Effector CD8-positive, alpha-beta T cell (primary cell): ENCODE measurements at regions not wholly inside any gene's neighbourhood (a gene's known extent, or its start where the extent isn't known, plus 50 kb on each side); places are given as distances from the start of the nearest gene placed in this dataset.

Source experiments
- DNase-seq: peaks from one replicate; lab custom pipeline; 2025; lab: John Stamatoyannopoulos, UW

DNA sequence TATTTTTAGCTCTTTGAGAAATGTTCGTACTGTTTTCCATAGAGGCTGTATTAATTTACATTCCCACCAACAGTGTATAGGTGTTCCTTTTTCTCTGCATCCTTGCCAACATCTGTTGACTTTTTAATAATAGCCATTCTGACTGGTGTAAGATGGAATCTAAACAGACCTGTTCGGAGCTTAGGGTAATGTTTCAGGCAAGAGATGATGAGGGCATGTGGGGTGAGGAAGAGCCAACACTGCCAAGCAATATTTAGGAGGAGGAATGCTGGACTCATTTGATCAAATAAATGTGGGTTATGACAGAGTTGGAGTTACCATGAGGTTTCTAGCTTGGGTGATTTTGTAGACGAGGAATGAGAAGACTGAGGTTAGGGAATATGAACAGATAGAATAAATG, 382.9 kb downstream of the KLF12 start:
- no peak for DNase-seq

DNA sequence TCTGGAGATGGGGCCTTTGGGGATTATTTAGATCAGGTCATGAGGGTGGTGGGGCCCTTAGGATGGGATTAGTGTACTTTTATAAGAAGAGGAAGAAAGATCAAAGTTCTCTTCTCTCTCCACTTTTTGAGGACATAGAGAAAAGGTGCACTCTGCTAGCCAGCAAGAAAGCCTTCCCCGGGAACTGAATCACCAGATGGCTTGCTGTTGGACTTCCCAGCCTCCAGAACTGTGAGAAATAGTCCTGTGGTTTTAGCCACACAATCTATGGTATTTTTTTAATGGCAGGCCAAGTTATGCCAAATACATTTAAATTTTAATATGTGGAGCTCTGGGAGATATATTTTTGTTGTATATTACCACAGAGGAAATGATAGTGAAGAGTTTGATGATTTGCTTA, 385.8 kb downstream of the KLF12 start:
- no peak for DNase-seq

DNA sequence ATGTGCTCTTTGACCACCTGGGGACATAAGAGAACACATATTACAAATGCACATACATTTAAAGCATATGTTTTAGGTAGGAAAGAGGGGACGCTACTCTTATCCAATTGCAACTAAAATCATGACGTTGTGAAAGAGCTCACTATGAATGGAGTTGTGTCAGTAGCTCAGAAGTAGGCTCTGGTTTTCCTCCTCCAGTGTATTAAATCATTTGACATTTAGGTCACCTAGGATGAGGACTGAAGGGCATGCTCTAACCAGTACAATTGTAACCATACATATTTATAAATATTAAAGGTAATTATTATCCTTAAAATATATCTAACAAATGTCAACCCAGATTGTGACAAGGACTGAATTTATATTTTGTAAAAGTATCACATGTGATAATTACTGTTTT, 389.0 kb downstream of the KLF12 start:
- no peak for DNase-seq

DNA sequence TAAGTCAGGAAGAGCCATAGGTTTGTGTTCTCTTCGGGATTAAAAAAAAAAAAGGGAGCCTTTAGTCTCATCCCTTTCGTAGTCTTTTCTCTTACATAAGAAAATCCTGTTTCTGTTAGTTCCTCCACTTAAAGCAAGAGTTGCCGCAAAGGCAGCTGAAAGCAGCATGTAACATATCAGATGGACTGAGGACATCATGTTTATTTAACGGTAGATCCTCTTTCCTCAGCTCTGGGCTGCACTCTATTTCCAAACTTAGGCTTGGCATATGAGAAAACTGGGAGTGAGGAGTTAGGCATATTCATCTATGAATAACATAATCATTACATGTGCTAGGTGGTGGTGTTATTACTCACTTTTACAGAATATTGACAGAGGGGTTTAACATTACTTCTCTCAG, 391.2 kb downstream of the KLF12 start:
- no peak for DNase-seq

DNA sequence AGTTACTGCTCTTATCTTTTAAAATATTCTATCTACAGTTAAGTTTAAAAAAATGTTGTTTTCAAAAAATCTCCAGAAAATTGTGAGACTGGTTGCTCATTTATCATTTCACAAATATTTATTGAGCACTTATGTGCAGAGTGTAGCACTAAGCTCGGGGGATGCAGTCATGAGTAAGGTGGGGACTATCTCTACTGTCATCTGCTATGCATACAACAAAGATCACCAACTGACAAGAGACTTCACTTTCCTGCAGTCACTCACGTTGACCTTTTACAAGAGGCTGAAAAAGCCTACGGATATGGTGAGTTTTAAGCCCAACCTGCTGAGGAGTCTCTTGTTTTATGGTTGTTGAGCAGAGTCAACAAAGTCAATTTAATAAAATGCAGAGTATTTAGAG, 392.5 kb downstream of the KLF12 start:
- no peak for DNase-seq

DNA sequence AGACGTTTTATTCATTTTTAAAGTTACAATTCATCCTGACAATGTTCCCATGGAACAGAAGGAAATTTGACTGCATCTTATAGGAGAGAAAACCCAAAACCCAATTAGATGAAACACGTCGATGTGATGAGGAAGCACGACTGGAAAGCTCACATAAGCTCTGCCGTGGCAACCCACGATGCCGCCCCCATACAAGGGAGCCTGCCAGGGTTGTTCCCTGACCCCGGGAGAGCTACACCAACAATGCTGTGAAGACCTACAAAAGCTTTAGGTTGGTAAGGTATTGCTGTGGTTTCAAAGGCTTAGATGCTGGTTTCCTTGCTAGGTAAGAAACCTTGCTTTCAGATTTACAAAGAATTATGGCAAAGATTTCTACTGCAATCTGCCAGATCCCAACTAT, 393.1 kb downstream of the KLF12 start:
- DNase-seq: no peak

DNA sequence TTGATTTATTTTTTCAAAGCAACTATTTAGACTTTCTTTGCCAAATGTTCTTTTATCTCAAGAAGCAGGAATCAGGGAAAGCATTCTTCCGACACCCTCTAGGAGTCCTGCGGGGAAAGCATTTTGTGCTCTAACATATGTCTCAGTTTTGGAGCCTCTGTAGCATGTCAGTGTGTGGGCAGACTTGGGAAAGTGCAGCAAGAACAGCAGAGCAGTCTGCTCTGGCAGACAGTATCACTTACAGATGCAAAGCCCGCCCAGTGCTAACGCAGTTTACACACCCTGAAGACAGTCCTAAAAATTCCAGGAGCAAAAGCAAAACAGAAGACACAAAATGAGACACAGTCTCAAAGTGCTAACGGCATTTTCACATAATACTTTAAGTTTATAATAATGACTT, 393.5 kb downstream of the KLF12 start:
- DNase-seq: no peak

DNA sequence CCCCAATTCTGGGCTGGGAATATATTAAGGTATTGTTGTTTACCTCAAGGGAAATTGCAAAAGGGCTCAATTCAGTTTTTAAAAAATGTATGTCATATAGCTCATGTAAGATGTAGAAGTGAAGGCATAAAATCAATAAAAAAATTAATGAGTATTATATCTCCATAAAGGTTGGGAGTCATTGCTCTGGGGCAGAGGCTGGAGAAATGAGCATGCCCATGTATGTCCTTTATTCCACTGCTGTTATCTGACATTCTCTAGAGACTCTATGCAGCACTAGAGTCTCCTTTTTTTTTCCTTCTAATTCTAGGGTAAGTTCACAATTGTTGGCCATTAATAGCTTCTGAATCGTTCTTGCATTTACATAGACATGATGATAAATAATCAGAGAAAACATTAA, 394.8 kb downstream of the KLF12 start:
- DNase-seq: no peak

DNA sequence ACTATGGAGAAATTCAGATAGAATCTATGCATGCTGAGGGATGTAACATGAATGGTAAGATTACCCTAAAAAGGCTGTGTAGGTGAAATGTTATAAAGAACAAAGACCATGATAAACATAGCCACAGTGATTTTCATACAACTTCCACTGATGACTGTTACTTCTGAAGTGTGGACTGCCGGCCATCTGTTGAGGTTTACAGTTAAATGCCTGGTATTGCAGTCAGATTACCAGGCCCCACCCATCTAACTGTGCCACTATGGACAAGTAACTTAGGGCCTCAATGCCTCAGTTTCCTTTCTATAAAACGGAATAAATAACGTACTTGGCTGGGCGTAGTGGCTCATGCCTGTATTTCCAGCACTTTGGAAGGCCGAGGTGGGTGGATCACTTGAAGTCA, 395.6 kb downstream of the KLF12 start:
- DNase-seq: no peak

DNA sequence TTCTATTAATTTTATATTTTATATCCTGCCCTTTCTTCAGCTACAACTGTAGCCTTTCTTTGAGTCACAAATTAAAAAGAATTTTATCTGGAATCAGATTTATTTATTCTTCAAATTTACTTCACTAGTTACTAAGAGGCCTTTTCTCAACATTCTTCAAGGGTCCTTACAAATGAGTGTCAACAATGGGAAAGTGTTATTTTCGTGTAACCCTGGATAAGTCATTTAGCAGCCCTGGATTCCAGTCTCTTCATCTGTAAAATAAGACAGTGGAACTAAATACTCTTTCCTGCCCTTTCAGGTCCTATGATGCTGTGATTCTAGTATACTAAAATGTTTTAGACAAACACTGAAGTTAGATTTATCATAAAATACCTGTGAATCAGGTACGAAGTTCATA, 397.0 kb downstream of the KLF12 start:
- no peak for DNase-seq

DNA sequence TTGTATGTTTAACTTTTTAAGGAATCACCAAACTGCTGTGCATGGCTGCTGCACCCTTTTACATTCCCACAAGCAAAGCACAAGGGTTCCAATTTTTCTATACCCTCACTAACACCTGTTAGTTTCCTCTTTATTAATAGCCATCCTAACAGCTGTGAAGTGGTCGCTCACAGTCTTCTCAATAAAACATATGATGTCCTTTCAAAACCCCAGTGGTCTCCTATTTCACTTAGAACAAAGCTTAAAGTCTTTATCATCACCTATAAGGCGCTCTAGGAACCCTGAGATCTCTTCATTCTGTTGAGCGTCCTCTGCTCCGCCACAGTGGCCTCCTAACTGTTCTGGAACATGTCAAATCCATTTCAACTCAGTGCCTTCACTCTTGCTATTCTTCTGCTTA, 400.5 kb downstream of the KLF12 start:
- no peak for DNase-seq

DNA sequence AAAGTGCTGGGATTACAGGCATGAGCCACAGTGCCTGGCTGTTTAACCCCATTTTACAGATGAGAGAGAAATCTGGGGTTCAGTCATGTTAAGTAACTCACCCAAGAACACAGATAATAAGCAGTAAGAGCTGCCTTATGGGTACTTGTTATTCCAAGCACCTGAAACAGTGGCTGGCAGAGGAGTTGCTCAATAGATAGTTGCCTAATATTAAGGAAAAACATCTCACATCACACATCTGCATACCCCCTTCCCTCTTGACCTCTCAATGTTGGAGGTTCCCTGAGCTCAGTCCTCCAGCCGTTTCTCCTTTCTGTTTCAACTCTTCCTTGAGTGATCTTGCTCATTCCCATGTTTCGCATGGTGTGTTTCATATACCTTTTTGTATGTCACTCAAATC, 401.9 kb downstream of the KLF12 start:
- DNase-seq: no peak

DNA sequence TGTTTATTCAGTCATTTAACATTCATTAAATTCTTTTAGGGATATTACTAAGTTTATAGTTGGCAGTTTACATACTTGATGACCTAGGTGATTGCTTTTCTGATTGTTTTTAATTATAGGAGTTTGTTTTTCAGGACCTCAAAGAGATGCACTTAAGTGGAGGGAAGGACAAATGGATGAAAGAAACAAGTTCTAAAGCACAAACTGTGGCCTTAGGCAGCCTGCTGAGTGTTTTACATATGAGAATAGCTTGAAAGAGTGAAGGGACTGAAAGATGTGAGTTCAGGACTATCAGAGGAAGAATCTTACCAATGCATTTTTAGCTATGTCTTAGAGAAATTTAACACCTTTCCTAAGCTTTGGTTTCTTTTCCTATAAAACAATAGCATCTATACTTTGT, 402.6 kb downstream of the KLF12 start:
- no peak for DNase-seq

DNA sequence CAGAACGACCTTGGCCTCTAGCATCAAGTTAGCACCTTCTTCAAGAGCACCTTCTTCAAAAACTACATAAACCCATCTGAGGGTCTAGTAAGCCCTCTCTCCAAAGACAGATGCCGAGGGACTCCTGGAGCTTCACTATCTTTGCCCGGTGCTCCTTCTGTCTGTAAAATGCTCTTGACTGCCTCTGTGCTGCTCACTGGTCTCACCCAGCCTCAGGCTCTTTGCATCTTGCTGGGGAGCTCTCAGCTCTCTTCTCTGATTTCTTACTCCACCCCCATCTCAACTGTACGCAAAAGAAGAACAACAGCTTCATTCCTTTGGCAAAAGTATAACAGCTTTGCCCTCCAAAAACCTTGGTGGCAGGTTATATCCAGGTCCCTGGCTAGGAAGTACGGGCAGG, 404.2 kb downstream of the KLF12 start:
- DNase-seq: no peak

DNA sequence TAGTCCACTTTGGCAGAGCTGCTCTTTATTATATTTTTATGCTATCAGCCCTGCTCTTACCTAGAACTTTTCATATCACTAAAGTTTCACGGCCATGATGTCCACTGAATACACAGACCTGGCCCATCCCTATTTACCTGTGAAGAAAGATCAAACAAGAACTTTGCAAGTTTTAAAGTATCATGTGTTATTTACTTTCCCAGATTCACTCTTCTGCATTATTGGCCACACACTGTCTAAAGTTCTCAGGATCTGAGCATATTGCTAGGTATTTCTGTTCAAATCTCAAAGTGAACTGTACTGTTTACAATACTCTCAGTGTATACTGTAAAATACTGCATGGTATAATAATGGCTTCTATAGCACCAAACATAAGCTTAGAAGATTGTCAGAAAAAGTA, 405.2 kb downstream of the KLF12 start:
- DNase-seq: no peak

DNA sequence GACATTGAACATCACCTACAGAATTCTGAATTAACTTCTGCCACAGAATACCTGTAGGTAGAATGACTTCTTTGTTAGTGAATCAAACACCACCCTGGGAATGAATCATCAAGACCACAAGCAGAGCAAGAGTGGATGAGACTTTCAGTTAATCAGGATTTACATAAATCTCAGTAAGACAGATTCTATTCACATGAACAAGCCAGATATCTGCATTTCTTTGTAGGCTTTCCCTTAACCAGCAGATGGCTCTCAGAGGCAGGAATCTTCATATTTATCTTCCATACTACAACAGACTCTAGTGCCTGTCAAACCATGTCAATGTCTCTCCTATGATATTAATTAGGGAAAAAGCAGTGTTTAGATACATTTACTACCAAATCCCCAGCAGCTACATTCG, 412.1 kb downstream of the KLF12 start:
- no peak for DNase-seq

DNA sequence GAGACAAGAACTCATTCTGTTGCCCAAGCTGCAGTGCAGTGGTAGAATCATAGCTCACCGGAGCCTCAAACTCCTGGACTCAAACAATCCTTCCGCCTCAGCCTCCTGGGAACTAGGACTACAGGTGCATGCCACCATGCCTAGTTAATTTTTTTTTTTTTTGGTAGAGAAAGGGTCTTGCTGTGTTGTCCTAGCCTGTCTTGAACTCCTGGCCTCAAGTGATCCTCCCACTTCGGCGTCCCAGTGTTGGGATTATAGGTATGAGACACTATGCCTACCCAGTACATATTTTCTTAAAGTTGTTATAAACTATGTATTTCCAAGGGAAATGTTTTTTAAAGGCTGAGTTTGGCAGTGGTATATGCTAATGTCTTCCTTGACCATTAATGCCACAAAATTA, 412.6 kb downstream of the KLF12 start:
- DNase-seq: no peak

DNA sequence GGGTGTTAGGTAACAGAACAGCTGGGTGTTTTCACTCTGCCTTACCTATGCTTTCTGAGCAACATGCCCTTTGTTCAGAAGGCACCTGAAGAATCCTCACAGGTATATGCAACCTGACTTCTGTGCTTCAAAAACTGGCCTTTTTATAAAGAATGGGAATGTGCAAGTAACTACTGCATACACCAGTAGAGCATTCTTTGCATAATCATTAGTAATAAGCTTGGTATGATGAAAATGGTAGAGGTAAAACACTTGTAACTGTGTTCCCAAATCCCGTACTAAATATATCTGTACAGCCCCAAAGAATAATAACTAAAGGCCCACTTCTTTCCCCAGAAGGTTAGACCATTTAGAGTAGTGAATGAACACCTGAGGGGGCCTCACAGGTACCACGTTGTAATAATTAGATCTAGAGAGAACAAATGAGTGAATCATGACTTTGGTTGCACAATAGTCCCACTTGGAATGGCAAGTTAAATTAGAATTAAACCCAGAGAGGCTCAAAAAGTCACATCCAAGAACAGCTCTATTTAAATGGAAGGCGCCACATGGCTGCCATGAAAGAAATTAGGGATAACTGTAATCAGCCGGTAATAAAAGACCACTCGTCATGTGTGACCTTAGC, 413.9 kb downstream of the KLF12 start:
- DNase-seq: no peak

DNA sequence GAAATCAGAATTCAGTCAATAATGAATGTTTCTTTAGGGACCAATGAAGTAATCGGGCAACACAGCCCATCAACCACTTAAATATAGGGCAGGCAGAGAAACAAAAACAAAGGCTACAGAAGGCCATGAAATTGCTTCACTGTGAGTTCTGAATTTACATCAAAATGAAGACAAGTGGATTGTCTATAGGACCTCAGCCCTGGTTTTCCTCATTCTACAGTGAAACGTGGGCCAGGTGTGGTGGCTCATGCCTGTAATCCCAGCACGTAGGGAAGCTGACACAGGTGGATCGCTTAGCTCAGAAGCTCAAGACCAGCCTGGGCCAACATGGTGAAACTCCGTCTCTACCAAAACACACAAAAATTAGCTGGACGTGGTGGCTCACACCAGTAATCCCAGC, 416.0 kb downstream of the KLF12 start:
- no peak for DNase-seq

DNA sequence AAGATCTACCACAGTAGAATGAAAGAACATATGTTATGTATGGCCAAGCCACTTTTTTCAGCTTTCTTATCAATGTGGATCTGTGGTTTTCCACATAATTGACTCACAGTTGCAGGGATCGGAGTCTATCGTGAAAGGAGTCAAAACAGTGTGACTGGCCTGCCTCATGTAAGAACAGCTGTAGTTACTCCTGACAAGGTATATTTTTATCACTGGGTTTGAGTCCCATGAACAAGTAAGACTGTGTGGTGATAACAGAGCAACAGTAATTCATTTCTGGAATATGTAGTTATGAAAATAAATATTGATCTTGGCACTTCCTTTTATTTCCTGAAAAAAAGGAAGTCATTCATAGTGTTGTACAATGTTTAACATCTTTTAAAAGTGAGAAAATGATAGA, 416.6 kb downstream of the KLF12 start:
- DNase-seq: no peak

DNA sequence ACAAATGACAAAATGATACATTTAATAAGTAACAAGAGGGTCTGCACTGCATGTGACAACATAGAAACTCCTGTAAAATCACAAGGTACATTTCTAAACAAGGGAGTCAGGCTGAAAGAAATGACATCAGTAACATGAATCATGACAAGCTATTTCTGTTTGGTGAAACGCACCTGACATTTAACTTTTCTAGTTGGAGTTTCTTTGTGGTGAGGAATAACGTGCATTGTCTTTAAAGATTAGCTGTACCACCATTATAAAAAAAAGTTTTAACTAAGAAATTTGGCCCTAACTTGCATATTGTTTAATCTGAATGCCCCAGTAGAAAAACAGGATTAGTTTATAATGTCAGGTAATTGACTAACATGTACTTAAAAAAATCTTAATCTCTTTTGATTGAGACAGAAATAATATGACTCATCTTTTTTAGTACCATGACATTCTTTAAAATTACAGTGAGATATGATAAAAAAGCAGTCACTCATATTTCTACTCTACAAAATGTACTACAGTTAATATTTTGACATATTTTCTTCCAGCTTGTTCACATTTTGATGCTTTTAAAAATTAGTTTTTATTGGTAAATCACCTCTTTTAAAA, 418.2 kb downstream of the KLF12 start:
- no peak for DNase-seq

DNA sequence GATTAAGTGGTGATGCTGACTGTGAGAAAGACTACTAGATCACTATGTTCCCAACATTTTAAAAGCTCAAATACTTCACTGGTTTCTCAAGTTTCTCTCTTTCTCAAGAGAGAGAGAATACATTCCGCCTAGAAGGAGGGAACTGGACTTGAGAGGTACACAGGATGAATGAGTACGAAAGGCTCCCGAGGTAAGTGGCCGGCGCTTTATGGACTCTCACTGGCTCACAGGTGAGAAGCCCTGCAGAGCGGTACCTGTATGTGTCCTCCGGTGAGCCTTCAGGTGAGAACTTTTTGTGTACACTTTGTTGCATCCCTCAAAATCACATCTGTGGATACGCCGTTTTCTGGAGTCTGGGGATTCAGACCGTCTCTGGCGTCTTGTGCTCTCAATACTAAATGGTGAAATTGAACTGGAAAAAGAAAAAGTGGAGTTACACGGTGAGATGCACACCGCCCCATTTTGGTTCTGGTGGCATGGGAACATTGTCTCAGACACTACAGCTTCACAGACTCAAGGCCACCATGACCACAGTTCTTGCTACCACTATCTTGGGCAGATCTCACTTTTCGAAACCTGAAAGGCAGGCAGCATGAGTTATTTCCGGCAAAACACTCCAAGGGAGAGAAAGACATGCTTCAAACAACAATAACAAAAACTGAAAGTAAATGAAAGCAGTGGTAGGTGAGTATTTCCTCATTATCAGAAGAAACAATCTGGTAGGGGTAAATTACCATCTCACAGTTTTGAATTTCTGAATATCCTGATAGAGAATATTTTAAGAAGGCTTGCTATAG, 418.9 kb downstream of the KLF12 start:
- DNase-seq: no peak

DNA sequence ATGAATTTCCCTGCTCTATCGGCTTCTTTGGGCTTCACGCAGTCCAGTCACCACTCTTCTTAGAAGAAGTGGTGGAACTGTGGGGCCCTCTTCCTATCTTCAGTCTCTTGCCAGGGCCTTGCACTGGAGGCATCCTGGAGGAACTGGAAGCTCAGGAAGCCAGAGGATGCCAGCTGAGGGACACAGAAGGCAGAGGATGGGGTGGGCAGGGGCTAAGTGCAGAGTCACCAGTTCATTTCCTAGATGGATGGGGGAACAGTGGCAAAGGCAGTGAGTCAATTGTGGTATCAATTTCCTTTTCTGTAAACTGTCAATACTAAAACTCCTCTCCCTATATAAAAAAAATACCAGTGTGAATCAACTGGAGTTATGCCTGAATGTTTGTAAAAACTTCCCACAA, 419.7 kb downstream of the KLF12 start:
- no peak for DNase-seq
